Loucy (cell line): ENCODE measurements at regions not wholly inside any gene's neighbourhood (a gene's known extent, or its start where the extent isn't known, plus 50 kb on each side); places are given as distances from the start of the nearest gene placed in this dataset.

Source experiments
- CTCF ChIP-seq: fragments of 200-600 bp; sonication (generic); conservative IDR thresholded peaks from 2 replicates; pipeline ENCODE4 v1.5.1; 2014; ENCODE audit warnings: mild to moderate bottlenecking, antibody characterized with exemption, low read length
- EZH2phosphoT487 ChIP-seq: fragments of 200-600 bp; IDR thresholded peaks from 2 replicates; pipeline ENCODE4 v1.6.1; 2018; ENCODE audit warnings: antibody characterized with exemption, mild to moderate bottlenecking, moderate library complexity, borderline replicate concordance

DNA sequence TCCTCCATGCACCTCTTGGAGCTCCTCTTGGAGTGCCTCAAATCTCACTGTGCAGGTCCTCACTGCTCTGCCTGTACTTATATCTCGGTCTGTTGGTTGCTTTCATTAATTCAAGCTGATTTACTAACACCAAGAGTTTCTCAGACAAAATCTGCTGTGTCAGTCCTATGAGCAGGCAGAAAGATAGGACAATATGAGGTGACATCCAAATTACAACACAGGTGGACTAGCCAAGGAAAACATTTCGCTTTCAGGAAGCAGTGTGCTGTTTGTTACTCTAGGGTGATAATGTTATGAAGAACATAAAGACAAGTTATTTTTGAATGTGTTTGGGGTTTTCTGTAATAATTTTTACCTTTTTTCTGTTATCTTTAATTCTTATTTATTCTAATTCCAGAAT is 264.1 kb upstream of the ANKH start:
- no peak for TF ChIP-seq CTCF
- no peak for TF ChIP-seq EZH2phosphoT487
